Activated CD4-positive, alpha-beta T cell treated with anti-CD3 and anti-CD28 coated beads, Interleukin-10, Interleukin-2, amounts not matched to agents 100 ng/mL and 50 ng/mL, durations not matched to agents 16 hours and 8 hours (primary cell): ENCODE measurements at regions not wholly inside any gene's neighbourhood (a gene's known extent, or its start where the extent isn't known, plus 50 kb on each side); places are given as distances from the start of the nearest gene placed in this dataset.
"Not testable (repeated sequence)": the region's sequence is repeated elsewhere in the genome, so short reads cannot be mapped to it uniquely, and the experiment has no call there.

Experiments
- DNase-seq: peaks from one replicate; pipeline ENCODE4 v3.0.0-alpha.2; 2020

GRCh38 chr3:147471741-147472140, 62.6 kb downstream of the ZIC1 start:
- no peak for DNase-seq

GRCh38 chr3:147472846-147473245, 63.7 kb downstream of the ZIC1 start:
- no peak for DNase-seq

- DNase-seq, result no peak
Measured at GRCh38 chr3:147483145-147483544, 74.0 kb downstream of the ZIC1 start.

GRCh38 chr3:147483578-147483977, 74.4 kb downstream of the ZIC1 start:
- DNase-seq, result no peak

GRCh38 chr3:147493065-147493464, 83.9 kb downstream of the ZIC1 start:
- no peak for DNase-seq

- no peak for DNase-seq
Measured at GRCh38 chr3:147493666-147494065, 84.5 kb downstream of the ZIC1 start.

GRCh38 chr3:147497286-147497685, 88.1 kb downstream of the ZIC1 start:
- no peak for DNase-seq

GRCh38 chr3:147507638-147508286, 98.6 kb downstream of the ZIC1 start:
- no peak for DNase-seq

- DNase-seq, result no peak
Measured at GRCh38 chr3:147509448-147509847, 100.3 kb downstream of the ZIC1 start.

- no peak for DNase-seq
Measured at GRCh38 chr3:147513785-147514184, 104.6 kb downstream of the ZIC1 start.

- DNase-seq, result no peak
Measured at GRCh38 chr3:147514366-147515160, 105.4 kb downstream of the ZIC1 start.

- DNase-seq, result no peak
Measured at GRCh38 chr3:147518465-147518864, 109.3 kb downstream of the ZIC1 start.

- no peak for DNase-seq
Measured at GRCh38 chr3:147521646-147522045, 112.5 kb downstream of the ZIC1 start.

- not testable (repeated sequence) for DNase-seq
Measured at GRCh38 chr3:147522780-147523179, 113.6 kb downstream of the ZIC1 start.

- DNase-seq, result no peak
Measured at GRCh38 chr3:147529551-147529950, 120.4 kb downstream of the ZIC1 start.

- DNase-seq, result no peak
Measured at GRCh38 chr3:147538034-147538433, 128.9 kb downstream of the ZIC1 start.

GRCh38 chr3:147540921-147541320, 131.8 kb downstream of the ZIC1 start:
- DNase-seq, result no peak

- no peak for DNase-seq
Measured at GRCh38 chr3:147544290-147544689, 135.1 kb downstream of the ZIC1 start.

- no peak for DNase-seq
Measured at GRCh38 chr3:147551491-147551890, 142.3 kb downstream of the ZIC1 start.

GRCh38 chr3:147554332-147554731, 145.2 kb downstream of the ZIC1 start:
- no peak for DNase-seq

- DNase-seq, result no peak
Measured at GRCh38 chr3:147572970-147573340, 163.8 kb downstream of the ZIC1 start.

- DNase-seq, result no peak
Measured at GRCh38 chr3:147574621-147575020, 165.5 kb downstream of the ZIC1 start.

GRCh38 chr3:147575391-147575790, 166.2 kb downstream of the ZIC1 start:
- DNase-seq, result no peak

GRCh38 chr3:147582642-147583041, 173.5 kb downstream of the ZIC1 start:
- no peak for DNase-seq

GRCh38 chr3:147589016-147589415, 179.9 kb downstream of the ZIC1 start:
- DNase-seq, result no peak
